ENCODE measurements at regions not wholly inside any gene's neighbourhood (a gene's known extent, or its start where the extent isn't known, plus 50 kb on each side); places are given as distances from the start of the nearest gene placed in this dataset.

DNA sequence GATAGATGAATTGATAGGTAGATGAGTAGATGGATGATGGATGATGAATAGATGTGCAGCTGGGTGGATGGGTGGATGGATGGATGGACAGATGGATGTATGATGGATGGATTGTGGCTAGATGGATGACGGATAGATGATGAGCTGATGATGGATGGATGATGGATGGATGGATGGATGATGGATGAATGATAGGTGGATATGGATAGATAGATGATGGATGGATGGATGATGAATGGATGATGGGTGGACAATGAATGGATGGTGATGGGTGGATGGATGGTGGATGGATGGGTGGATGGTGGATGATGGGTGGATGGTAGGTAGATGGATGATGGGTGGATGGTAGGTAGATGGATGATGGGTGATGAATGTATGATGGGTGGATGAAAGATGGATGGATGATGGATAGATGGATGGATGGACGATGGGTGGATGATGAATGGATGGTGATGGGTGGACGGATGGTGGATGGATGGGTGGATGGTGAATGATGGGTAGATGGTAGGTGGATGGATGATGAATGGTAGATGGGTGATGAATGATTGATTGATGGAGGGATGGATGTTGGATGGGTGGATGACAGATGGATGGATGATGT is 1261.7 kb downstream of the BRD1 start:
- no peak for DNase-seq

DNA sequence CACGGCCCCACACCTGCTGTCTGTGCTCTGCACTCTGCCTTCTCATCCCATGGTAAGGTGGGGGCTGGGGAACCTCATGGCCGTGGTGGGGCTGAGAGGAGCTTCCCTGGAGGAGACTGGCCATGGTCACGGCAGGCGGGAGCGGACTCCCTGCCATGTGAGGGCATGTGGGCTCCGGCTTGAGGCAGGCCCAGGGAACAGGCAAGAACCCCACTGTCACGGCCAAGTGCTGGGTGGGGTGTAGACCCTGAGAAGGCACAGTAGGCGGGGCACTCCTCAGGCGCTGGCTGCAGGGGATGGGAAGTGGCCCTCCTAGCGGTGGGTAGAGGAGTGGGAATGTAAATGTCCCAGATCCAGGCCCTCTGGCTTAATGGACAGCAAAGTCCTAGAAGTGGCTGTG is 1262.7 kb downstream of the BRD1 start:
- DNase-seq, result no peak

DNA sequence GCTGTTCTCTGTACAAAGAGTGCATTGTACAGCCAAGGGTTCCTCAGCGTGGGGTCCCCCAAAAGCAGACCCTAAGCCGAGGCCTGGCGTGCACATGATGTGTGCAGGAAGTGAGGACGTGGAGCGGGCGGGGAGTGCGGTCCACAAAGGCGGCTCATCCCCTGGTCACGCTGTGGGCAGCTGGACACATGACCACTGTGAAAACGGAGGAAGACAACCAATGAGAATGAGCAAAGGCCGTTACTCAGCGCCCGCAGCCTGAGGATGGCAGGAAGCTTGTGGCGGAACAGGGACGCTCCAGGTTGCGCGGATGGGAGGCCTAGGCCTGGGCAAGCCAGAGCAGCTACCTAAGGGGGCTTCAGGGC is 1263.7 kb downstream of the BRD1 start:
- DNase-seq, result no peak

DNA sequence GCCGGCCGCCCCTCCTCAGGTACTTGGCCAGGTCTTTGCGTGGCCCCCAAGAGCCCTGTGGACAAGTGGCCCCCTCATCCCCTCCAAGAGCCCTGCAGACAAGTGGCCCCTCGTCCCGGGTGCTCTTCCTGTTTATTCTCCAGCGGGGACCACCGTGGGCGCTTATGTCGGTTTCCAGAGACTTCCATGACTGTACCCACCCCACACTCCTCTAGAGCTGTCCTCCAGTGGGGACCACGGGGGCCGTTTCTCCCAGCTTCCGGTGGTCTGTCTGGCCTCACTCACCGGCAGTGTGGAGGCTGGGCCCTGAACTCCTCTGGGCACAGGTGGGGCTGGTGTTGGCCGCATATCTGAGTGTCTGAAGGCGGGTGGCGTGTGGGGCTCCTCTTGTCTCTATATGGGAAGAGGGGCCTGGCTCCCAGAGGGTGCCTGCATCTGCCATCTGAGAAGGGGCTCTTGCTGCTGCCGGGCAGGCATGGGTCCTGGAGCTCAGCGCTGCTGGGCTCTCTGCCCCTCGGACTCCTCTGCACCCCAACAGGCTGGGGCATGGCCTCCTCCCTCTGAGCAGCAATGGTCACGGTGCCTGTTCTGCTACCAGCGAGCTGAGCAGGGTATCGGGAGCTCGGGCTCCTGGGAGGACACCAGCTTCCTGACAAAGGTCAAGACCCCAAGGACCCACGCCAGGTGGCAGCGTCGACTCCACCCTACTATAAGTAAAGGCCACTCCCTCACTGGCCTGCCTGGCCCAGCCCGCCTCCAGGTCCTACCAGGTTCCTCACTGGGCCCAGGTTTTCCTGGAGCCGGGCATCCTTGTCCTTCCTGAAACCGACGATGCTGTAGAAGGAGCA is 1264.3 kb downstream of the BRD1 start:
- DNase-seq, result no peak

DNA sequence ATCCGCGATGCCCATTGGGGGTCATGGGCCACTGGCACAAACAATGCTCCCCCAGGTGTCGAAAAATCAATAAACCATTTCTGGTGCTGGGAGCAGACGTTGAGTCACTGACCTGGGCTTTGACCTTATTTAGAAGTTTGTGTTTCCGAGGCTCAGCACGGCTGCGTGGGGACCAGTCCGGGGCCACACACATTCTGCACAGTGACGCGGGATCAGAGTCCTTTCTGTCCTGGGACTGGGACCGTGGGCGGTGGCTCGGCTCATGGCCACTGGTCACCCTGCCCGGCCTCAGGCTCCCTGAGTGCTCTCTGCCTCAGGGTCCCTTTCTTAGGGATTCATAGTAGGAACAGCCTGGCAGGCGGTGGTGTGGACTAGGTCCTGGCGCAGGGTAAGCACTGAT is 1266.0 kb downstream of the BRD1 start:
- no peak for DNase-seq

DNA sequence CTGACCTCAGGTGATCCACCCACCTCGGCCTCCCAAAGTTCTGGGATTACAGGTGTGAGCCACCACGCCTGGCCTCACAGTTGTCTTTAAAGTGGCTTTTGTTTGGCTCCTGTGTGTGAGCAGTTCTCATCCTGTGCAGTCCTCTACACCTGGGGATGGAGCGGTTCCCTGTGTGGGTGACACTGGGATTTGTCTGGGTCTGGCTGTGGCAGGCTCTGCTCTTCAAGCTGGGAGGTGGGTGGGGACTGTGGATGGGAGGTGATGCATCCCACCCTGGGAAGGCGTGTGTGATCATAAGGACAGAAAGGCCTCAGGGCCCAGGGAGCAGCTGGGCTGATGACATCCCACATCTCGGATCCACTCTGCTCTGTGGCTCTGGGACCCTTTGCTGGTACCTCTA is 1266.8 kb downstream of the BRD1 start:
- no peak for DNase-seq

DNA sequence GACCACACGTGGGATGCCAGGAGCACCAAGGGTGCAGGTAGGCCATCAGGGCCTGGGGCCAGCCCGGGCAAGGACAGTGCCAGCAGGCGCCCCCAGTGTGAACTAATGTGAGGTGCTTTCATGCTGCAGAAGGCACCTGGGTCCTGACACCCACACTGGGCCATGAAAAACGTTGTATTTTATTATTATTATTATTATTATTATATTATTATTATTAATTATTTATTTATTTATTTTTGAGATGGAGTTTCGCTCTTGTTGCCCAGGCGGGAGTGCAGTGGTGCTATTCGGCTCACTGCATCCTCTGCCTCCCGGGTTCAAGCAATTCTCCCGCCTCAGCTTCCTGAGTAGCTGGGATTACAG is 1267.3 kb downstream of the BRD1 start:
- DNase-seq, result no peak

DNA sequence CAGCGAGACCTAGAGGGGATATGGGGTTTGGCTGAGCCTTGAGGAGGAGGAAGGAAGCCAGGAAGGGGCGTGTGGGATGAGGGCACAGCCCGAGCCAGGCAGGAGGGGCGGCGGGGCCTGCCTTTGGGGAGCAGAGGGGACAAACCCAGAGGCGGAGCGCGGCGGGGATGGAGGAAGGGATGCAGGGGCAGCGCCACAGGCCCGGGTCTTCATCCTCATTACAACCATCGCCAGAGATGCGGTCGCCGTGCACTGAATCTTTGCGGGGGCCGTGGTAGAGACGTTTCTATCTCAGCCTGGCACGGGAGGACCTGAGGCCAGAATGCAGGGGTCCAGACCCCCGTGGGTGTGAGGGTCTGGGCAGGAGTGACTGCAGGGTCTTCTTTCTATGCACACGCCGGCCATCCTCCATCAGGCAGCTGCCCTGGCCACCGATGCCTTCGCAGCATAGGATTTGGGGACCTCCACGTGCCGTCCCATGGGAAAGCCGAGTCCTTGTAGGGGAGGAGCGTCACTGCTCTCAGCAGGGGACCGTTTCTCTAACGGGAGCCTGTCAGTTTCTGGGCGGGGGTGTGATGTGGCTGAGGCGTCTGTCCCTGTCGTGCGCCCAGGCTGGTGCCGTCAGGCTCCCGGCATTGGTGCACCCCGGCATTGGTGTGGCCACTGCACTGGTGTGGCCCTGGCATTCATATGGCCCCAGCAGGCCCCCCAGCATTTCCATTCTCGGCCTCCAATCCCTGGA is 1267.9 kb downstream of the BRD1 start:
- no peak for DNase-seq

DNA sequence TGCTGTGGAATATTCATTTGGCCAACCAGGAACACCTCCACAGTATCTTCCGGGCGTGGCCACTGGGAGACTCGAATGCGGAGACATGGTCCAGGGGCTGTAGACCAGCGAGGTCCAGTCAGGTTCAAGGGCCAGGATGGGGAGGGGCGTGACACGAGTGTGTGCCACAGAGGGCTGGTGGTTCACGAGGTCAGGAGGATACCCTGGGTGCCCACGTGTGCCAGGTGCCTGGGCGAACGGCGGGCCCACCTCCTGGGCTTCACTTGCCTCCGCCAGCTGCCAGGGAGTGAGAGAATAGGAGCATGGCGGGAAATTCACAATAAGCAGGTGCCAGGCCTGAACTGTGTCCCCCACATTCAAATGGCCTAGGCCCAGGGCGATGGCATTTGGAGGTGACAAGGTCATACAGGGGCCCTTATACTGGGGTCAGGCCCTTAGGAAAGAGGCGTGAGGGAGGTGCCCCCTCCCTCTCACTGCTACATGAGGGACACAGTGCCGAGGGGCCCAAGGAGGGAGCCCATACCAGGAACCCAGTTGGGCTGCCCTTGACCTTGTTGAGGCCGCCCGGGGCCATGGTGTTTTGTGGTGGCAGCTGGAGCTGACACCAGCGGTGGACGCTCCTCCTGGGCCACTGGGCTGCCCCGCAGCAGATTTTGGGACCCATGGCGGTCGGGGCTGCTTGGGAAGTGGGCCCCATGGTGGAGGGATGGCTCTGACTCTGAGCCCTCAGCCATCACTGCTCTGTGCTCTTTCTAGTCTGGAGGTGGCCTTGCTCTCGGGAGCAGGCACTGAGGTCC is 1268.9 kb downstream of the BRD1 start:
- no peak for DNase-seq

DNA sequence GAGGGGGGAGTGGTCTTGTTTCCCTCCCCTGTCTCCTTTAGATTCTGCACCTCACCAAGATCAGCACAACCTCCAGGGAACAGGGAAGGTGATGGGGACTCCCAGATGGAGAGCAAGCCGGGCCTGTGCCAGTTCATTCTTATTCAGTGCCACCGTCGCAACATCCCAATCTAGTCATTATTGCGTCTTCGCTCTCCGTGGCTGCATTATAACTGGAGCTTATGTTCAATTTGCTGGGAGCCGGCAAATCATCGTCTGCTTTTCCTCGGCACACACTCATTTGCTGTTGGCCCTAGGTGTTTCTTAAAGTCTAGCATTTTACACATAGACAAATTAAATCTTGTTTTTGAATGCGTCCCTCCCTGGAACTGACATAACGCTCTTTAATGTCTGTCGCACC is 1269.7 kb downstream of the BRD1 start:
- DNase-seq, result no peak

DNA sequence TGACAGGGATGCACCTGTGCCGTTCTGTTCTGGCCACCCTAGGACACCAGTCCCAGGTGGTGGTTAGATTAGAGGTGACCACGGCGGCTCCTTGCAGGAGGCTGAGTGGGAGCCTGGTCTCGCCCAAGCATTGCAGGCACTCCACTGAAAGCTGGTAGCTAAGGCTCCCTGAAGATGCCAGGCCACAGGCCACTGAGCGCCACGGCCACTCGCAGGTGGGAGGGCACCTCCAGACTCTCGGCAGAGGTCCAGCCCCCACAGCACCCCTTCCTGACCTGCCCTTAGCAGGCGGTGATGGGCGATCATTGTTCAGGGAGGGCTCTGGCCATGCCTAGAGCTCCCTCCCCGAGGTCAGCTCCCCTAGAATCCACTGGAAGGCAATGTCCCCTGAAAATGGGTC is 1270.2 kb downstream of the BRD1 start:
- no peak for DNase-seq

DNA sequence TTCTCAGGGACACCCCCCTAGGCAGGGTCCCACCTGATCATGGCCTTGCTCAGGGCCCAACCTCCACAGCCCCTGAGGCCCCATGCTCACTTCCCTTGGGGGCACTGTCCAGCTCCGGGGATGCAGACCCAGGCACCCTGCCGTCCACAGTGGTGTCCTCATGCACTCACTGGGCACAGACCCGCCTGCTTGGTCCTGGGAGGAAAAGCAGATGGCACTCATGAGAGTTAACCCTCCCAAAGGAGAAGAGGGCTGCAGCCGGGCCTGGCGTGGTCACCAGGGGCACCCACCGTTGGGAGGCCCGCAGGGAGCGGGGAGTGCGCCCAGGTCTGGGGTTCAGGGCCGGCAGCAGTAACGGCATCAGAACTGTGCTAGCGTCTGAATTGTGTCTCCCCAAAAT is 1270.9 kb downstream of the BRD1 start:
- DNase-seq, result no peak

DNA sequence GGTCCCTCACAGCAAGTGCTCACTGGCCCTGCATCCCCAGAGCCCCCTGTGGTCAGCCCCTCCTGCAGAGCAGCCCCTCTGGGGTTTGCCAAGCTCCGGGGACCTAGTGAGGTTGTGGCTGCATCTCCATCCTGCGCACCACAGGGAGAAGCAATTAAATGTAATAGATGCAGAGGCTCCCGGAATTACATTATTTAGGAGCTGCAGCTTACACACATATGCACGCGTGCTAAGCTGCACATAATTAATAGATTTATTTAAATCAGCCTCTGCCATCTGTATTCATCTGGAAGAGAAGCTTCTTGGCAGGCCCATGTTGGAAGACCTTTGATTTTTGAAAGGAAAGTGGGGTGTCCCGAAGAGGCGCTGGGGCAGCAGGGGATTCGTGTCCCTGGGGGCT is 1271.5 kb downstream of the BRD1 start:
- no peak for DNase-seq

DNA sequence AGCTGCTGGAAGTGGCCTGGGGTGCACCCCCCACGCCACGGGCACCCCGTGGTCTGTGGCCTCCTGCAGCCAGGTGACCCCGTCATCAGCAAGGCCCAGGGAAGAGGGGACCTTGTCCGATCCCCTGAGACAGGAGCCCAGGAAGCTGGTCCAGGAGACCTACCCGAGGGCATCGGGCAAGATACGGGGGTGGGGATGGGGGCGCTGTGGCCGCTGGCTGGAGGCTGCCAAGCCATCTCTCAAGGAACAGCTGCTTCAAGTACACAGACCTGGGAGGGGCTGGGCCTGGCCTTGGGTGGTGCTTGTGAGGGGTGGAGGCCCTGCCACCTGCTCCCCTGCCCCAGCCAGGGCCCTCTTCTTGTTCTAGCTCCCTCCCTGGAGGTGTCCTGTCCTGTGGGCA is 1272.1 kb downstream of the BRD1 start:
- DNase-seq, result no peak

DNA sequence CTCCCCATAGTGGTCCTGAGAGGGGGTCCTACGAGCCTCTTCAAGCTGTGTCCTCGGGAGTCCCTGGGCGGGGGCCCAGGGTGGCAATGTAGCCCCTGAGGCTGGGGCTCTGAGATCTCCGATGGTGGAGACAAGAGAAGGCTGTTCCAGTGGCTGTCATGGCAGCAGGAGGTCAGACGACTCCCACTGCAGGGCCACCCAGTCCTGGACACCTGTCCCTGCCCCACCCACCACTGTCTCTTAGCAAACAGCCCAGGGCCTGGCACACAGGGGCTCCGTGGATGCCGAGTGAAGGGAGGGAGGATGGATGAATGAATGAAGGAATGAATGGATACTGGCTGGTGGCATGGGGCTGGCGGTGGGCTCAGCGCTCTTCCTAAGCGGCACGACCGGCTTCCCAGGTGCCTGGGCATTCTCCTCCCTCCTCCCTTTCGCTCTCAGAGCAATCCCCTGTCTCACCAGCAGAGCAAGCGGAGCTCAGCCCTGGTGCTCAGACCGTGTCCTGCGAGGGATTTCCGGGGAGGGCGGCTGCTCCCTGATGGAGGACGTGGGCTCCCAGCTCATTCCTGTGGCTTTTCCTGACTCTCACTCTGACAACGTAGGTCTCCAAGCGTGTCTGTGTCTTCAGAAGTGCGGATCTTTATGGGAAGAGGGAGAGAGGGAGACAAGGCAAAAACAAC is 1272.6 kb downstream of the BRD1 start:
- no peak for DNase-seq

DNA sequence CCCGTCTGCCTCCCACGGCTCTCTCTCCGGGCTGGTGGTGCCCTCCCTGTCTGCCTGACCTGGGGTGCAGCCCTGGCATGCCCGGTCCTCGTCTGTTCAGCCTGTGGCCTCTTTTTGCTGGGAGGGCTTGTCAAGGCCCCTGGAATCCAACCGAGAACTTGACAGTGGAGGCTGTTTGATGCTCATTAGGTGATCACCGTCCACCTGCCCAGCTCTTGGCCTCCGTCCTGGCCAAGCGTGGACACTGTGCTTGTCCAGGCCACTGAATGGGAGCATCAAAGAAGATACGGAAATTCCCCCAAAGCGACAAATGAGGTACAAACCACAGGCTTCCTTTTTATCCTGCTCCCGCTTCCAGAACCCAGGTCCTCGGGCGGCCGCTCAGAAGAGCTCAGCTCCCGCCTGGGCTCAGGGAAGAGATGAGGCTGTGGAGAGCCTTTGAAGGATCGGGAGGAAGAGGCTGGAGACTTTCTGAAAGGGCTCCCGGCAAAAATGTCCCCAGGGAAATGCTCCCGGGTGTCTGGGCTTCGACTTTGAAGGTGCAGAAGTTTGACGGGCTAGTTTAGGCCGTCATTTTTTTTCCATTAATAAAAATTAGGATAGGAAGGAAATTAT is 1273.9 kb downstream of the BRD1 start:
- DNase-seq, result no peak

DNA sequence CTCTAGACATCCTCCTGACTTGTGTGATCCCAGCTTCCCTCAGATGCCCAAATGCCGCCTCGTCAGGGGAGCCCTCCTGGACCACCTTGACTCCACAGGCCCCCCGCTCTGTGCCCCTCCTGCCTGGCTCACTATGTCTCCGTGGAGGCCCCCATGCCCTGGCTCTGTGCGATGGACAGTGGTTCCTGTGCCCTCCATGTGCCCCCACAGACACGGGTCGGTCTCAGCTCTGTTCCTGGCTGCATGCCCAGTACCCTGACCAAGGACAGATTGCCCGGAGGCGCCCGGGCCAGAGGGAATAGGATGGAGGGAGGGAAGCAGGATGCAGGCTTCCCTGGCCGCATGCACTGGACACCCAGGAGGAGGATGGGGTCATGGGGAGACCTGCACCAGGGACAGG is 1274.6 kb downstream of the BRD1 start:
- DNase-seq, result no peak

DNA sequence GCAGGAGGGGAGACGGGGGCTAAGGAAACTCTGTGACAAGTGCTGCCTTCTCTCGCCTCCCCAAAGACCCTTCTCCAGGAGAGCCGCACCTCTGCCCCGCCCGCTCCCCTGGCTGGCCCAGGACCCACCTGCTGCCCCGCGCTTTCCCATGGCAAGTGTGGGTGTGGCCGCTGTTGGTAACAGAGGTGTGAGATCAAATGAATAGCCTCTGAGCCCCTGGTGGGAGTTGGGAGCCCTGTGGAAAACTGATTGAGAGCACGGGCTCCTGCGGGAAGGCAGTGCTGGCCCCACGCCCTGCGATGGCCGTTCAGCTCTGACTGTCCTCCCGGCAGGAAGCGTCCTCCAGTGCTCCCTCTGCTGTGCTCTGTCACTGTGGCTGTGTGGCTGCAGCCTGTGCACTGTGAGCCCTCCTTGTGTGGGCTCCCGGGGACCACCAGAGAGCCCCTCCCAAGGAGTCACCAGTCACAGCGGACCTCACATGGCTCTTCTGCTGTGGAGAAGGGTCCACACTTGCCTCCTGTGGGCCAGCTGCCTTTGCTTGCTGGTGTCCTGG is 1275.9 kb downstream of the BRD1 start:
- DNase-seq, result no peak

DNA sequence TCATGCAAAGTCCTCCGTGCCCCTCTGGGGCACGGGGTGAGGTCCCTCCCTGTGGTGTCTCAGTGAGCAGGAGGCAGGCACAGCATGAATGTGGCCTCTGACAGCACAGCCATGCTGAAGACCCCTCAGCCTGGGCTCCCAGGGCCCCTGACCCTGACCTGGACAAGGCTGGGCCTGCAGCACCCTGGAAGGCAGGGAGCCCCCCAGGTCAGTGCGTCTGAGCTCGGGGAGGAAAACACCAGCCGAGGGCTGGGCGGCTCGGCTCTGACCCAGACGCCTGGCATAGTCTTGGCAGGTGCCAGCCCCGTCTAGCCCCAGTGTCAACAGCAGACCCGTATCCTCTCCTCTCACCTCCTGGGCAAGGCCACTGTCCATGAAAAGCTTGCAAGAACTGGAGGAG is 1276.6 kb downstream of the BRD1 start:
- no peak for DNase-seq

DNA sequence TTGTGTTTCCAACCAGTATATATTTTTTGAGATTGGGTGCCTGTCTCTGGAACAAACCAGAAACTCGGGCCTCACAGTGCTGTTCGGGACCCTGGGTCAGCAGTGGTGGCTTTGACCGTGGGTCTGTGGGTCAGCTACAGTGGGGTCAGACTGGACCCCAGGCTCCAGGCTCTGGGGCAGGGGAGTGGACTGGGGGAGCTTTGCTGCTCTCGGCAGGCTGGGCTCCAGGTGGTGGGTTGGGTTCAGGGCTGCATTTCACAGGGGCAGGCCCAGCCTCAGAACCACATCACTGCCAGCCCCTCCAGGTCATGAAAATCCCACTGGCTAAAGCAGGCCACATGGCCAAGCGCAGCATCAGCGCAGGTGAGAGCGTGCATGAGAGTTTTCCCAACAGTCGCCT is 1279.3 kb downstream of the BRD1 start:
- no peak for DNase-seq

DNA sequence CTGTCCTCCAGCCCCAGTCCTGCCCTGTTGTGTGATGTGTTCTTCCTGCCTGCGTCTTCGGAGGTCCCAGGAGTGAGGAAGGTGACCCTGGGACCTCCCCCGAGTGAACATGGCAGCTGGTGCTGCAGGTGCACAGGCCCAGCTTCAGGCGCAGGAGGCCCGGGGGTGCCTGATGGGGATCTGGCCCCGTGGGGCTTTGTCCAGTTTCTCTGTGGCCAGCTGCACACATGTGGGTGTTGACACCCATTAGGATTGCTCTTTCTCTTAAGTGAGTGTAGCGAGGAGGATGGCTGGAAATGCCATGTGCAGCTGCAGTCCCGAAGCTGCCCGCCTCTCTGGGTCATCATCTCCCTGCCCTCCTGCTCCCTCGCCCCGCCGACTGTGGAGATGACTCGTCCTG is 1279.7 kb downstream of the BRD1 start:
- no peak for DNase-seq

Data from CD4-positive, alpha-beta T cell treated with Interleukin-17A for 4 hours (primary cell).